ENCODE measurements at regions not wholly inside any gene's neighbourhood (a gene's known extent, or its start where the extent isn't known, plus 50 kb on each side); places are given as distances from the start of the nearest gene placed in this dataset.

GRCh38 chr15:31558840-31559239, 232.2 kb downstream of the KLF13 start:
- no peak for DNase-seq
- Histone ChIP-seq H3K27me3 (no peaks in the 10 kb centered on the region), H3K27ac (no peak overlapping the region), H3K36me3 (no peaks in the 10 kb centered on the region), H3K9me3 (no peaks in the 10 kb centered on the region), H3K4me3 (no peak overlapping the region), H3K4me1 (peaks cover 0 to 11% (median 4%) of the 10 kb centered on the region in 3 donors)
- no CpG with 5 or more reads among the region's 12 CpGs for WGBS, 2 donors
- TF ChIP-seq POLR2A (IDR thresholded peaks at IDR 0.05) = no peak
- TF ChIP-seq CTCF (IDR thresholded peaks at IDR 0.05) = no peak
- intact Hi-C loops (cut with DNase I) = no loop called here

DNA sequence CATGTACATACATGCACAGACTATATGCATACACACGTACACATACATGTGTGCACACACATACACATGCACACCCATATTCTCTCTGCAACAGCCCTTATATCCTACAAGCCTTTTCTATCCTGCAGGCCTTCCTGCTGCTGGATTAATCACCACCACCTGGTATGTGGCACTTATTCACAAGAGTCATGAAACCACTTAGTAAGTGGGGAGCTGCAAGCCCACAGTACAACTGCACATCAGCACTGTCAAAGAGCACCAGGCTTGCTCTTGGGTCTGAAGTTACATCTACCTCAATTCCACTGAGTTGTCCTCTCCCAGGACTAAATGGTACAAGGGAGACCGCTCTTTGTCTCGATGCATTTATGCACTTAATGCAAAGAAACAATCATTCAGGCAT, 233.2 kb downstream of the KLF13 start:
- H3K4me3 ChIP-seq = no peak overlapping the region
- no peak for DNase-seq

DNA sequence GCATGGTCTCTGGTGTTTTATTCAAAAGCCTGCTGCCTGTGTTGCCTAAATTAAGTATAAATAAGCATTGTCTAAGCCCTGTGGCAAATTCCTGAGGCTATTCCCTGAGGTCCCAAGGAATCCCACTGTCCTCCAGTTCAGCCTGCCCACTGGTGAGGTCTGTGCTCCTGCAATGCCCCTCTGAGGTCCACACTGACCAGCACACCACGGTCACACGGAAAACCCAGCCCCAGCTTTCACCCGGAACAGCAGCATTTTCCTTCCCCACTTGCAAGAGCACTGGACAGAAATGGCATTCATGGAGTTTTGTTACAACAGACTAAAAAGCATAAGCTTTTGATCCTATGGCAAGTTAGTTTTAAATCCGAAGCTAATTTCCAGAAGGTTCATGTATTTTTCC, 234.0 kb downstream of the KLF13 start:
- intact Hi-C loops (cut with DNase I) = no loop called here
- H3K9me3 ChIP-seq = no peaks in the 10 kb centered on the region
- no peak for TF ChIP-seq CTCF (IDR thresholded peaks at IDR 0.05)
- TF ChIP-seq POLR2A (IDR thresholded peaks at IDR 0.05) = no peak
- no peak overlapping the region for H3K27ac ChIP-seq
- no peaks in the 10 kb centered on the region for H3K36me3 ChIP-seq
- H3K4me3 ChIP-seq = no peak overlapping the region
- 82 to 83% methylated on average over 2 to 4 of the region's 4 CpGs for WGBS, 2 donors
- H3K27me3 ChIP-seq = no peaks in the 10 kb centered on the region
- H3K4me1 ChIP-seq = no peaks in the 10 kb centered on the region
- DNase-seq = no peak

More for the DNA sequence above, 233.2 kb downstream of the KLF13 start:
- TF ChIP-seq POLR2A (IDR thresholded peaks at IDR 0.05) (no peak), CTCF (IDR thresholded peaks at IDR 0.05) (no peak)
- Histone ChIP-seq H3K9me3 (no peaks in the 10 kb centered on the region), H3K4me1 (peaks cover 0 to 2% (median 0%) of the 10 kb centered on the region in 3 donors), H3K27me3 (no peaks in the 10 kb centered on the region), H3K36me3 (no peaks in the 10 kb centered on the region), H3K27ac (no peak overlapping the region)
- 85 to 86% methylated on average over 3 of the region's 3 CpGs for WGBS, 2 donors
- intact Hi-C loops (cut with DNase I) = no loop called here

DNA sequence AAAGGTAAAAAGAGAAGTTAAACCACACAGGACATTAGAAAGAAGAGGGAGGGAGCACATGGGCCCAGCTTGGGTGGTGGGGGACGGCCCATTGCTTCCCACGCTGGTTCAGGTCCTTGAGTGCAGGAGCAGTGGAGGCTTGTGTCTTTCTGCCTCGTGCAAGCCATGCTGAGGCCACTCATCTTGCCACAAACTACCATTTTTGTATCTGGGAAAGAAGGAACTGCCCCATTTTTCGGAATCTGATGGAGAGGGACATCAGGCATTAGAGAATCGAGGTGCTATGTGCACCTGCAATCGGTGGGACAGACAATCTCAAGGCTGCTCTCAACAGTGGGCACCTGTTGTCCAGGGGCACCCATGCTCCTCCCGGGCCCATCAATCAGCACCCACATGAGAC, 234.5 kb downstream of the KLF13 start:
- Histone ChIP-seq H3K27ac (no peak overlapping the region), H3K9me3 (no peaks in the 10 kb centered on the region), H3K36me3 (no peaks in the 10 kb centered on the region), H3K27me3 (no peaks in the 10 kb centered on the region), H3K4me3 (no peak overlapping the region), H3K4me1 (no peaks in the 10 kb centered on the region)
- no peak for DNase-seq
- intact Hi-C loops (cut with DNase I) = no loop called here
- TF ChIP-seq CTCF (IDR thresholded peaks at IDR 0.05) (no peak), POLR2A (IDR thresholded peaks at IDR 0.05) (no peak)
- WGBS, 2 donors = 58 to 62% methylated on average over 7 of the region's 7 CpGs

GRCh38 chr15:31563001-31563400, 236.4 kb downstream of the KLF13 start:
- Histone ChIP-seq H3K9me3 (no peaks in the 10 kb centered on the region), H3K4me1 (no peaks in the 10 kb centered on the region), H3K27ac (no peak overlapping the region), H3K4me3 (no peak overlapping the region), H3K36me3 (peaks cover 0 to 6% (median 0%) of the 10 kb centered on the region in 3 donors), H3K27me3 (no peaks in the 10 kb centered on the region)
- DNase-seq = no peak
- intact Hi-C loops (cut with DNase I) = no loop called here
- TF ChIP-seq CTCF (IDR thresholded peaks at IDR 0.05) (no peak), POLR2A (IDR thresholded peaks at IDR 0.05) (no peak)
- 85 to 94% methylated on average over 5 of the region's 5 CpGs for WGBS, 2 donors
